Left lung (tissue), 4 donors: ENCODE measurements at regions not wholly inside any gene's neighbourhood (a gene's known extent, or its start where the extent isn't known, plus 50 kb on each side); places are given as distances from the start of the nearest gene placed in this dataset.
A peak's percentile ranks its signal among the peaks of the same experiment; 100 is the strongest.

Experiments used
- ATAC-seq: fragments of 200-7000 bp; cut with Tn5 transposase; one replicate; pipeline ENCODE4 v1.9.1; 2020; ENCODE audit warnings: moderate library complexity
- DNase-seq, 4 donors: peaks; one replicate each; pipeline ENCODE4 v3.0.0-alpha.2; 2013 to 2020
- H3K27ac ChIP-seq, 2 donors: fragments of 200-600 bp; sonication (generic) in 1 of 2; one replicate each; pipeline versions ENCODE4 v1.5.0 to v1.8.0; 2020 to 2021
- H3K27me3 ChIP-seq, 2 donors: fragments of 200-600 bp; sonication (generic) in 1 of 2; one replicate each; pipeline versions ENCODE4 v1.5.0 to v1.8.0; 2020 to 2021
- H3K36me3 ChIP-seq, 2 donors: fragments of 200-600 bp; sonication (generic) in 1 of 2; one replicate each; pipeline versions ENCODE4 v1.5.0 to v1.8.0; 2020 to 2021
- H3K4me1 ChIP-seq, 2 donors: fragments of 200-600 bp; one replicate each; pipeline ENCODE4 v1.8.0; 2021
- H3K4me3 ChIP-seq, 2 donors: fragments of 200-600 bp; sonication (generic) in 1 of 2; one replicate each; pipeline versions ENCODE4 v1.5.0 to v1.8.0; 2020 to 2021; ENCODE audit warnings: mild to moderate bottlenecking in 1 of 2
- H3K9me3 ChIP-seq, 2 donors: fragments of 200-600 bp; sonication (generic) in 1 of 2; one replicate each; pipeline versions ENCODE4 v1.5.0 to v1.8.0; 2020 to 2021
- intact Hi-C, 2 donors: fragments of 100-400 bp; cut with DNase I; formaldehyde crosslinking; loops; one replicate each; pipeline versions ENCODE4 v1.11.2 to v1.14.2; 2022
- TF ChIP-seq, protein P1 (sequence below), 2 donors: fragments of 200-600 bp; sonication (generic) in 1 of 2; IDR thresholded peaks; one replicate each; pipeline versions ENCODE4 v1.5.0 to v1.8.0; 2021; ENCODE audit warnings: antibody characterized with exemption in 2 of 2
- donor health status: DM: no; HTN: yes; CAD: no.
- donor health status: DM: no; HTN: no; CAD: no.

- intact Hi-C loops: no loop called here
- no peak for ATAC-seq
- no peak overlapping the region for H3K27ac ChIP-seq
- DNase-seq: peak in 1 of 4 donors; percentile 25
- peaks cover 0 to 9% of the 10 kb centered on the region in 2 donors for H3K27me3 ChIP-seq
- no peaks in the 10 kb centered on the region for H3K36me3 ChIP-seq
- H3K4me1 ChIP-seq: no peaks in the 10 kb centered on the region
- TF ChIP-seq, protein P1, sequence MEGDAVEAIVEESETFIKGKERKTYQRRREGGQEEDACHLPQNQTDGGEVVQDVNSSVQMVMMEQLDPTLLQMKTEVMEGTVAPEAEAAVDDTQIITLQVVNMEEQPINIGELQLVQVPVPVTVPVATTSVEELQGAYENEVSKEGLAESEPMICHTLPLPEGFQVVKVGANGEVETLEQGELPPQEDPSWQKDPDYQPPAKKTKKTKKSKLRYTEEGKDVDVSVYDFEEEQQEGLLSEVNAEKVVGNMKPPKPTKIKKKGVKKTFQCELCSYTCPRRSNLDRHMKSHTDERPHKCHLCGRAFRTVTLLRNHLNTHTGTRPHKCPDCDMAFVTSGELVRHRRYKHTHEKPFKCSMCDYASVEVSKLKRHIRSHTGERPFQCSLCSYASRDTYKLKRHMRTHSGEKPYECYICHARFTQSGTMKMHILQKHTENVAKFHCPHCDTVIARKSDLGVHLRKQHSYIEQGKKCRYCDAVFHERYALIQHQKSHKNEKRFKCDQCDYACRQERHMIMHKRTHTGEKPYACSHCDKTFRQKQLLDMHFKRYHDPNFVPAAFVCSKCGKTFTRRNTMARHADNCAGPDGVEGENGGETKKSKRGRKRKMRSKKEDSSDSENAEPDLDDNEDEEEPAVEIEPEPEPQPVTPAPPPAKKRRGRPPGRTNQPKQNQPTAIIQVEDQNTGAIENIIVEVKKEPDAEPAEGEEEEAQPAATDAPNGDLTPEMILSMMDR (IDR thresholded peaks at IDR 0.05): no peak
- no peak overlapping the region for H3K4me3 ChIP-seq
- H3K9me3 ChIP-seq: peaks cover 0 to 9% of the 10 kb centered on the region in 2 donors
Measured at GRCh38 chr1:10848109-10848684, 51.8 kb upstream of the CASZ1 start.

DNA sequence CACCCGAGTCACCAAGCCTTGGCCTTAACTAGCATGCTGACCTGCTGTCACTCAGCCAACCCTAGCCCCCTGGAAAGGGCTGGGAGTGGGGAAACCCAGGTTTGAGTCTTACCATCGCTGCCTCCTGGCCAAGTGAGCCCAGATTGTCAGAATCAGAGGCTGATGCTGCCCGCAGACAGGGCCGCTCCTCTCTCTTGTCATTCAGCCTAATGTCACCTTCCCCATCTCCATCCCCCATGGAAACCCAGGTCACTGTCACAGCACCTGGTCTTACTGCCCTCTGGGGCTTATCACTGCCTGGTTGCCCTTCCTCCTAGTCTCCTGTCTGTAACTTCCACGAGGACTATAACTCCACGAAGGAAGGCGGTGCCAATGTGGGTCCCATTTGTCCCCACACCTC, 53.6 kb upstream of the CASZ1 start:
- DNase-seq: no peak
- no peak for ATAC-seq
- peaks cover 0 to 9% of the 10 kb centered on the region in 2 donors for H3K27me3 ChIP-seq
- H3K4me3 ChIP-seq: no peak overlapping the region
- H3K9me3 ChIP-seq: no peaks in the 10 kb centered on the region
- TF ChIP-seq, protein P1 (IDR thresholded peaks at IDR 0.05): no peak
- H3K36me3 ChIP-seq: no peaks in the 10 kb centered on the region
- H3K27ac ChIP-seq: no peak overlapping the region
- H3K4me1 ChIP-seq: no peaks in the 10 kb centered on the region
- intact Hi-C loops: no loop called here

DNA sequence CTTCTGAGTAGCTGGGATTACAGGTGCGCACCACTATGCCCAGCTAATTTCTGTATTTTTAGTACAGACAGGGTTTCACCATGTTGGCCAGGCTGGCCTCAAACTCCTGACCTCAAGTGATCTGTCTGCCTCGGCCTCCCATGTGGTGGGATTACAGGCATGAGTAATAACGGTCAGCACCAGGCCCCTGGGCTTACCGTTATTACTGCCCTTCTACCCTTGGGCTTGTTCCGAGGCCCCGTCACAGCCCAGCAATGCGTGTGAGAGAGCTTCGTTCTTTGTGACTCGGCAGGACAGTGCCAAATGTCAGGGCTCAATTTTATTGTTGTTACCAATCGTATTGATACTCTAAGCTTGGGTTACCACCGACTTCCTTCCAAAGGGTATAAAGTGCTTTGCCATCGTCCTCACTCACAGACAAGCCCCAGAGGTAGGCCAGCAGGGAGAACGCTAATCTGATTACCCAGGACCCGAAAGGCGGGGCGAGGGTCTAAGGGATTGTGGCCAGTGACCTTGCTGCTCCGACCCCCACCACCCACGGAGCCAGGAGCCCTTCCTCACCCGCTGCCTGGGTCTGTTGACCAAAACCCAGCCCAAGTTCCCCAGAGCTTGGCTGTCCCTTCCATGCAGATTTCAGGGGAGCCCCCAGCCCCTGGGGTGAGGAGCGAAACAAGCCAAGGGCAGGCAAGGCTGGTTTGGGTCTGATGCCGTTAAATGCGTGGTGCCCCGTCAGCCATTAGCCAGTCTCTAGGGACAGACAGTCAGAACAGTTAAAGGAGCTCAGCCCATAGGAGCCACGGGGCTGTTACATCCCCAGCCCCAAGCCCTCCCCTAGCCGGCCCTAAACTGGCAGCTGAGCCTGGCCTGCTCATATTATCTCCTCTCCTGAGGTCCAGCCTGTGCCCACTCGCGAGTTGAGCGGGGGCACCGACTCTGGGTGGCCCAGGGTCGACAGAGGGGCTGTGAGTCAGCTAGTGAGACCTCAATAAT, 54.9 kb upstream of the CASZ1 start:
- TF ChIP-seq, protein P1 (IDR thresholded peaks at IDR 0.05): no peak
- DNase-seq (peak in 1 of 4 donors; percentile 20), ATAC-seq (no peak)
- intact Hi-C loops: no loop called here
- Histone ChIP-seq H3K4me3 (no peak overlapping the region), H3K27ac (no peak overlapping the region), H3K9me3 (no peaks in the 10 kb centered on the region), H3K27me3 (peaks cover 0 to 9% of the 10 kb centered on the region in 2 donors), H3K4me1 (no peaks in the 10 kb centered on the region), H3K36me3 (no peaks in the 10 kb centered on the region)

DNA sequence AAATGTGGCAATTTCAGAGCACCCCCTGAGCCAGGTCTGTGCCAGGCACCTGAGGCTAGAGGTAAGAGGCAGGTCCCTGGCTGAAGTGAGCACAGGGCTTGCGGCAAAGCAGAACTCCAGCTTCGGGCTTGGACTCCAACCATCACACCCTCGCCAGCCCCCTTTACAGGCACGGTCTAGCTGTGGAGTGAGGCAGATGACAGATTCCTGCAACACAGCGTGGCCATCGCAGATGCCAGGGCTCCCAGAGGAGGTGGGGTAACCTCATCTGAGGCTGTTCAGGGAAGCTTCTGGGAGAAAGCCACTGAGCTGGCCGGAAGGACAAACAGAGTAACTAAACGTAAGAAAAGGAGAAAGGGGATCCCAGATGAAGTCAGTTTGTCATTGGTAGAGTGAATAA, 55.6 kb upstream of the CASZ1 start:
- Histone ChIP-seq H3K36me3 (no peaks in the 10 kb centered on the region), H3K4me1 (no peaks in the 10 kb centered on the region), H3K9me3 (no peaks in the 10 kb centered on the region), H3K27ac (no peak overlapping the region), H3K4me3 (no peak overlapping the region), H3K27me3 (peaks cover 0 to 9% of the 10 kb centered on the region in 2 donors)
- ATAC-seq (no peak), DNase-seq (no peak)
- intact Hi-C loops: no loop called here
- TF ChIP-seq, protein P1 (IDR thresholded peaks at IDR 0.05): no peak

GRCh38 chr1:10852486-10852885, 56.0 kb upstream of the CASZ1 start:
- TF ChIP-seq, protein P1 (IDR thresholded peaks at IDR 0.05): no peak
- H3K27me3 ChIP-seq: peaks cover 0 to 9% of the 10 kb centered on the region in 2 donors

More at GRCh38 chr1:10852486-10852885, 56.0 kb upstream of the CASZ1 start:
- Histone ChIP-seq H3K4me1 (no peaks in the 10 kb centered on the region), H3K36me3 (no peaks in the 10 kb centered on the region), H3K4me3 (no peak overlapping the region), H3K9me3 (no peaks in the 10 kb centered on the region), H3K27ac (no peak overlapping the region)
- intact Hi-C loops: no loop called here
- DNase-seq (no peak), ATAC-seq (no peak)
